DND-41 (cell line): ENCODE measurements at regions not wholly inside any gene's neighbourhood (a gene's known extent, or its start where the extent isn't known, plus 50 kb on each side); places are given as distances from the start of the nearest gene placed in this dataset.
A peak's percentile ranks its signal among the peaks of the same experiment; 100 is the strongest.

Experiments
- ATAC-seq: fragments of 200-7000 bp; cut with Tn5 transposase; 3 replicates; pipeline ENCODE4 v1.9.1; 2021; ENCODE audit warnings: low read depth; ENCODE audit not compliant: insufficient read depth
- DNase-seq: peaks from one replicate; pipeline ENCODE4 v3.0.0-alpha.2; 2020
- H2AFZ ChIP-seq: 2 replicates; pipeline ENCODE4 v1.6.0; 2012; ENCODE audit warnings: low read depth, low read length
- H3K27ac ChIP-seq: 2 replicates; pipeline ENCODE4 v1.5.1; 2012; ENCODE audit warnings: low read length, inconsistent platforms
- H3K27me3 ChIP-seq: fragments of 200-600 bp; sonication (generic); 2 replicates; pipeline ENCODE4 v1.6.0; 2012; ENCODE audit warnings: low read length, mild to moderate bottlenecking, inconsistent platforms; ENCODE audit not compliant: insufficient read depth, poor library complexity
- H3K36me3 ChIP-seq: 2 replicates; pipeline ENCODE4 v1.5.1; 2012; ENCODE audit warnings: low read length, inconsistent platforms; ENCODE audit not compliant: insufficient read depth
- H3K4me1 ChIP-seq: 2 replicates; pipeline ENCODE4 v1.5.1; 2012; ENCODE audit warnings: mild to moderate bottlenecking, low read length; ENCODE audit not compliant: insufficient read depth
- H3K4me2 ChIP-seq: 2 replicates; pipeline ENCODE4 v1.6.0; 2012; ENCODE audit warnings: mild to moderate bottlenecking, moderate library complexity, low read length, inconsistent platforms; ENCODE audit not compliant: insufficient read depth
- H3K4me3 ChIP-seq, 2 experiments: fragments of 200-600 bp in 1 of 2; shearing (Covaris generic) in 1 of 2; 2 replicates each; pipeline ENCODE4 v1.5.1; 2012 to 2016; ENCODE audit warnings: inconsistent platforms in 2 of 2, low read length in 2 of 2, mild to moderate bottlenecking in 2 of 2, low read depth in 1 of 2, moderate library complexity in 1 of 2
- H3K79me2 ChIP-seq: 2 replicates; pipeline ENCODE4 v1.6.0; 2012; ENCODE audit warnings: low read length, inconsistent platforms; ENCODE audit not compliant: insufficient read depth
- H3K9ac ChIP-seq: 2 replicates; pipeline ENCODE4 v1.6.0; 2012; ENCODE audit warnings: low read depth, mild to moderate bottlenecking, inconsistent platforms, low read length, moderate library complexity
- H3K9me3 ChIP-seq: 2 replicates; pipeline ENCODE4 v1.5.1; 2012; ENCODE audit warnings: low read length, moderate library complexity, mild to moderate bottlenecking, inconsistent platforms; ENCODE audit not compliant: insufficient read depth, severe bottlenecking
- H4K20me1 ChIP-seq: 2 replicates; pipeline ENCODE4 v1.6.0; 2012; ENCODE audit warnings: low read length; ENCODE audit not compliant: insufficient read depth
- EZH2 ChIP-seq: IDR thresholded peaks from 3 replicates; pipeline ENCODE4 v1.6.1; 2012; ENCODE audit warnings: borderline replicate concordance, low read depth, mild to moderate bottlenecking, moderate library complexity, low read length, inconsistent platforms; ENCODE audit not compliant: severe bottlenecking
- TF ChIP-seq, protein P1 (sequence below): IDR thresholded peaks from 2 replicates; pipeline ENCODE4 v1.5.1; 2012; ENCODE audit warnings: borderline replicate concordance, low read length, moderate library complexity, mild to moderate bottlenecking; ENCODE audit not compliant: poor library complexity, severe bottlenecking; ENCODE audit errors: extremely low read depth

DNA sequence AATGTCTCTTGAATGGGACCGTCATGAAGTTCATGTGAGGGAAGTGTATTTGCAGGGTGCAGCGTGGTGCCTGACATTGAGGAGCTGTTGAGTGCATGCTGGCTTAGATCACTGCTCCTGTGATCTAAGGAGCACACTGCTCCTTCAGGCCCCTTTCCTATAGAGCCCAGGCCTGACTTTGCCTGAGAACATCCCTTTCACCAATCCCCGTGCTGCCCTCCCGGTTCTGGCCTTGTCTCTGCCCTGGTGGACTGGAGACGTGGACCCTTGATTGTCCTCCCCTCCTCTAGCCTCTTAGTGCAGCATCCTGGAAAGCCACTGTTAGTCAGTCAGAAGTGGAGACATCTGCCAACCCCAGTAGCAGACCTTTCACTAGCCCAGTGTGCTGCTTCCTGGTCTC, 323.6 kb upstream of the HS6ST1 start:
- H3K9ac ChIP-seq, result no peak overlapping the region
- H3K4me1 ChIP-seq, result peaks cover 8% of the 10 kb centered on the region; the same call in 1 of the 2 replicates
- ATAC-seq (no peak), DNase-seq (no peak)
- no peak overlapping the region for H3K27ac ChIP-seq
- no peak overlapping the region for H2AFZ ChIP-seq
- no peak overlapping the region for H3K4me3 ChIP-seq
- no peaks in the 10 kb centered on the region for H3K36me3 ChIP-seq
- TF ChIP-seq, protein P1, sequence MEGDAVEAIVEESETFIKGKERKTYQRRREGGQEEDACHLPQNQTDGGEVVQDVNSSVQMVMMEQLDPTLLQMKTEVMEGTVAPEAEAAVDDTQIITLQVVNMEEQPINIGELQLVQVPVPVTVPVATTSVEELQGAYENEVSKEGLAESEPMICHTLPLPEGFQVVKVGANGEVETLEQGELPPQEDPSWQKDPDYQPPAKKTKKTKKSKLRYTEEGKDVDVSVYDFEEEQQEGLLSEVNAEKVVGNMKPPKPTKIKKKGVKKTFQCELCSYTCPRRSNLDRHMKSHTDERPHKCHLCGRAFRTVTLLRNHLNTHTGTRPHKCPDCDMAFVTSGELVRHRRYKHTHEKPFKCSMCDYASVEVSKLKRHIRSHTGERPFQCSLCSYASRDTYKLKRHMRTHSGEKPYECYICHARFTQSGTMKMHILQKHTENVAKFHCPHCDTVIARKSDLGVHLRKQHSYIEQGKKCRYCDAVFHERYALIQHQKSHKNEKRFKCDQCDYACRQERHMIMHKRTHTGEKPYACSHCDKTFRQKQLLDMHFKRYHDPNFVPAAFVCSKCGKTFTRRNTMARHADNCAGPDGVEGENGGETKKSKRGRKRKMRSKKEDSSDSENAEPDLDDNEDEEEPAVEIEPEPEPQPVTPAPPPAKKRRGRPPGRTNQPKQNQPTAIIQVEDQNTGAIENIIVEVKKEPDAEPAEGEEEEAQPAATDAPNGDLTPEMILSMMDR, result no peak
- no peak for TF ChIP-seq EZH2
- H3K4me2 ChIP-seq, result no peak overlapping the region
- H4K20me1 ChIP-seq, result no peaks in the 10 kb centered on the region
- no peaks in the 10 kb centered on the region for H3K9me3 ChIP-seq
- H3K79me2 ChIP-seq, result no peaks in the 10 kb centered on the region
- no peaks in the 10 kb centered on the region for H3K27me3 ChIP-seq

DNA sequence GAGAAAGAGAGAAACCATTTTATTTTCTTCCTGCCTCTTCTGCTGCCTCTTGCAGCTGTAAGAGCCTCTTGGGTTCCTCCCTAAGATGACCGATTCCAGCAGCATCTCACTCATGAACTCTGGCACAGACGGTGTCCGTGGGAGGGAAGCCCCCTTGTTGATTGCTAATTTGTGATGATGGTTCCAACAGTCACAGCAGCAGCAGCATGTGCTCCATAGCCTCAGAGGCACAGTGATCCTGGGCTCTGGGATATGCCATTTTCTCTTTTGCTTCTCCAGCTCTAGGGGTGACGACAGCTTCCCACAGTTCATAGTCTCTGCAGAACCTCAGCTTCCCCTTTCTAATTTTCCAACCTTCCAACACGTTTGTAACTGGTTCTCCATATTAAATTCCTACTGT, 324.2 kb upstream of the HS6ST1 start:
- TF ChIP-seq, protein P1, result no peak
- no peak for TF ChIP-seq EZH2
- no peak overlapping the region for H3K27ac ChIP-seq
- no peaks in the 10 kb centered on the region for H3K36me3 ChIP-seq
- no peaks in the 10 kb centered on the region for H4K20me1 ChIP-seq
- no peaks in the 10 kb centered on the region for H3K27me3 ChIP-seq
- no peaks in the 10 kb centered on the region for H3K9me3 ChIP-seq
- H3K4me3 ChIP-seq, result no peak overlapping the region
- H3K9ac ChIP-seq, result no peak overlapping the region
- ATAC-seq, result no peak
- peaks cover 8% of the 10 kb centered on the region; the same call in 1 of the 2 replicates for H3K4me1 ChIP-seq
- H3K79me2 ChIP-seq, result no peaks in the 10 kb centered on the region
- peak; percentile 2 for DNase-seq
- no peak overlapping the region for H3K4me2 ChIP-seq
- no peak overlapping the region for H2AFZ ChIP-seq

DNA sequence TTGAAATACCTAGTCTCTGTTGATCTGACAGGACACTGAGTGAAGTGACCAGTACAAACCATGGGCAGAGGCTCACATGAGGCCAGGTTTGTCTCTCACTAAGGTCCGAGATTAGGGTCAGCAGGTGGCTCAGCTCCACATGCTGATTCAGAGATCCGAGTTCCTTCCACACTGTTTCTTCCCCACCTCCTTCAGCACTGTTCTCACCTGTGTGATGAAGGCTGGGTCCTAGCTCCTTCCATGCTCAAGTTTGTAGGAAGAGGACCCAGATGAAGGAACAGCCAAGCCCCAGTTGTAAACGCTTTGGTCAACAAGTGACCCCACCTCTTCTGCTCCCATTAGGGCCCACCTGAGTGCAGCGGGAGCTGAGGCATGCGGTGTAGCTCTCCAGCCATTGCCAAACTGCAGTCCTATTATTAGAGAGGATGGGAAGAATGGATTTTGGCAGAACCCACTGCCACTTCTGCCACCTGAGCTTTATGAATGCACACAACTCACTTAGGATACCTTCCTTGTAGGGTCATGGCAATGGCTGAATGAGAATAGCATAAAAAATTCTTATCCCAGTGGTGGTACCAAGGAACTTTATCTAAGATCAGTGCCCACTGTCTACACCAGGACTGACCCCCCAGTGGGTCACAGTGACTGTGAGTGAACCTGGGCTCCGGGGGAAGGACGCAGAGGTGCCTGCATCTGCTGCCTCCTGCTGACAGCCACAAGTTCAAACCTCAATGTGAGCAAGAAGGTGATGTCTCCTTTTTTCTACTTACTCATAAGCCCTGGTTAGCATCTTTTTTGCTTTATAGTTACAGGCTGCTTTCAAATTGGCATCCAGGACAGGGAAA, 324.8 kb upstream of the HS6ST1 start:
- Histone ChIP-seq H3K4me3 (no peak overlapping the region), H3K9me3 (no peaks in the 10 kb centered on the region), H3K9ac (no peak overlapping the region), H3K4me1 (peaks cover 8% of the 10 kb centered on the region; the same call in 1 of the 2 replicates), H4K20me1 (no peaks in the 10 kb centered on the region), H3K79me2 (no peaks in the 10 kb centered on the region), H3K27ac (no peak overlapping the region), H3K27me3 (no peaks in the 10 kb centered on the region), H2AFZ (no peak overlapping the region), H3K4me2 (no peak overlapping the region), H3K36me3 (no peaks in the 10 kb centered on the region)
- no peak for TF ChIP-seq EZH2
- TF ChIP-seq, protein P1, result peak; percentile 13
- ATAC-seq (no peak), DNase-seq (peak; percentile 4)
